ENCODE measurements at regions not wholly inside any gene's neighbourhood (a gene's known extent, or its start where the extent isn't known, plus 50 kb on each side); places are given as distances from the start of the nearest gene placed in this dataset.
A peak's percentile ranks its signal among the peaks of the same experiment; 100 is the strongest.

DNA sequence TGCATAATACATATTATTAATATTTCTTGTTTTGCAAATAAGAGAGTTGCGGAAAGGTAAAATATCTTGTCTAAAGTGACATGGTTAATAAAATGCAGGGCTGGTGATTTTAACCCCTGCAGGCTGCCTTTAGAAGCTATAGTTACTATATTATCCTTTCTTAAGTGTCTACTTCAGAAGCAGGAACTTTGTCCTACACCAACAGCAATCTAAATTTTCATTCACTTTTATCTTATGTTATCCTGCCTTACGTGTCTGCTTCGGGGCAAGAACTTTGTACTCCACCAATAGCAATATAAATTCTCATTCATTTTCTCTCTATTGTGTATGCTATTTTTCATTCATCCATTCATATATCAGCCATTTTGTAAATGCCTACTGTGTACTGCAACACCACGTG is 719.5 kb downstream of the TLR4 start:
- ATAC-seq = no peak
- intact Hi-C loops (cut with micrococcal nuclease) = no loop called here

DNA sequence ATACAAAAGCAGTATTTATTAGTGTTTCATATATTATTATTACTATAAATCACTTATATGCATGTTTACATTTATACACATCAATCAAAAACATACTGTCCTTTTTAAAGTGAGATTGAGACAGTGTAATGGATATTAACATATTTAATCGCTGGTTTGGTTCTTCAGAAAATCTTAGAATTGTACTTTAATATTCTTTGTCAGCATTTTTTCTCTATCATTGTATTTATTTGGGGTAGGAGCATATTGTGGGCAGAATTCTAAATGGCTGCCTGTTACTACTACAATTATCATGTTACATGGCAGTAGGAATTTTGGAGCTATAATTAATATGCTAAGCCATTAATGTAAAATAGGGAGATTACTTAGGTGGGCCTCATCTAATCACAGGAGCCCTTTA is 722.6 kb downstream of the TLR4 start:
- DNase-seq = no peak
- no peak for ATAC-seq
- intact Hi-C loops (cut with micrococcal nuclease) = no loop called here

More for the DNA sequence above, 719.5 kb downstream of the TLR4 start:
- DNase-seq = no peak

DNA sequence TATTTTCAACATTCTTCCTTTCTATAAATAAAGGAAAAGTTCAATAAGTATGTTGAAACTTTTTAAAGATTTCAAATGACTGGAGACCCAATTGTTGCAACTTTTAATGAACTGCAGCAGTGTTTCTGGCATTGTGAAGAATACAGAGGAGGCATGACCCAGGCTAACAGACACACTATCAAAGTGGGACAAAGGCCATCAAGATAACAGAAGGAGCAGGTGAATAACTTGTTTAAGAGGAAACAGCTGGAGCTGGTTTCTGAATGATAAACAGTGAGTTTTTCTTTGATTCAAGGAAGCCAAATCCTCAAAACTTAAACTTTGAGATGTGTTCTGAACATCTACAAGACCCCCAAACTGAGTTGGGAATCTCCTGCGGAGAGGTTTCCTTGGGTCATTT is 734.6 kb downstream of the TLR4 start:
- intact Hi-C loops (cut with micrococcal nuclease) = no loop called here
- DNase-seq = no peak
- no peak for ATAC-seq

DNA sequence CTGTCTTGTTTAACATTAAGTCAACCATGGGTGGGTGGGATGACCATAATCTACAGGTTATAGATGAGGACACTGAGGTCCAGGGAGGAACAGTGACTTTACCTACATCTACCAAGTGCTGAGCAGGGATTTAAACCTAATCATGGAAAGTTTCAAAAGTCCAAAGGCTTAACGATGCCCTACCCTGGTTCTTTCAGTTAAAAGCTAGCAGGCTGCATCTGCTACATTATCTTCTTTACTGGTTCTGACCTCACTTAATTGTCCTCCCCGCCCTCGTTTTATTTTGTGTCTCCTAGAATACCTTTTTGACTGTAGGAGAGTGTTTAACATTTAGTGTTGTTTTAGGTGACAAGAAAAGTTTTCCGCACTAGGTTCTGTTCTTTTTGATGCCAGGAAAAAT is 735.2 kb downstream of the TLR4 start:
- DNase-seq (no peak), ATAC-seq (no peak)
- intact Hi-C loops (cut with micrococcal nuclease) = no loop called here

DNA sequence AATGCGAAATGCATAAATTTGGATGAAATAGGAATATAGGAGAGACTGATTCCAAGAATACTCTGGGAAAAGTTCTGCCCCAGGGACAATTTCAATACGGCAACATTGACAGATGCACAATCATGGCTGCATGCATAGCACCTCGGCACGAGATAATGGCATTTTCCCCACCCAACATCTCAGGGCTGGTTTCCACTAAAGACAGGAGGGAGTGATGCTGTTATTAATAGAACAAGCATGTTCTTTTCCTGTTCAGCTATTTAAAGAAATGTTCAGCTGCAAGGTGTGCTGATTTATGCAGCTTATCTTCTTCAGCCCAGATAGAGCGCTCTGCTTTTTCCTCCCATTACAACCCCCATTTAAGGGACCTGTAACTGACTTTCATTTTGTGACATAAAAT is 740.2 kb downstream of the TLR4 start:
- intact Hi-C loops (cut with micrococcal nuclease) = no loop called here
- ATAC-seq = peak; percentile 63
- no peak for DNase-seq

DNA sequence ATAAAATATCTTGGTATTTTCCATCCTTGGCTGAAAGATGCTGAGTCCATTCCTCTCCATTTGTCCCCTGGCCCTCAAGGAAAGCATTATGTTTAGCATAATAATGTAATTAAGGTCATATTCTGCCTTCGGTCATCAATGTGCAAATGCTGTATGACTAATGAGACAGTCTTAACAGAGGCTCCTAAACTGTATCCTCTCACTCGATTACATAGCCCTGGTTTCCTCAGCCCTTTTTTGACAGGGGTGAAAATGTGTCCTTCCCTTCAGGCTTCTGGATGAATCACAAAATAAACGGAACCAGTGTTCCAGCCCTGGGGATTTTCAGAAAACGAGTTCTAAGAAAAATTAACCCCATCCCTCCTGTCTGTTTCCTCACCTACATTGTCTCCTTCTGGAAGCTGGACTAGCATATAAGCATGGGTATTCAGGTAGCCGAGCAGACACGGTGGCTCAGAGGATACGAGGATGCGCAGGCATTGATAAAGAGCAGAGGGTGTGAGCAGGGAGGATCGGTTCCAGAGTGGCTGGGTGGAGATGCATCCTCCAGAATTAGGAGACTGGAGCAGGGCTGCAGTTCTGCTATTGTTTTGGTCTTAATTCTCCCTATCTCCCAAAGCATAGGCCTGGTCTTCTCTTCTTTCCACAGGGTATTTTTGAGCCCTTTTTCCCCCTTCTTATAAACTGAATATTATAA is 742.9 kb downstream of the TLR4 start:
- intact Hi-C loops (cut with micrococcal nuclease) = no loop called here
- ATAC-seq = no peak
- DNase-seq = no peak

DNA sequence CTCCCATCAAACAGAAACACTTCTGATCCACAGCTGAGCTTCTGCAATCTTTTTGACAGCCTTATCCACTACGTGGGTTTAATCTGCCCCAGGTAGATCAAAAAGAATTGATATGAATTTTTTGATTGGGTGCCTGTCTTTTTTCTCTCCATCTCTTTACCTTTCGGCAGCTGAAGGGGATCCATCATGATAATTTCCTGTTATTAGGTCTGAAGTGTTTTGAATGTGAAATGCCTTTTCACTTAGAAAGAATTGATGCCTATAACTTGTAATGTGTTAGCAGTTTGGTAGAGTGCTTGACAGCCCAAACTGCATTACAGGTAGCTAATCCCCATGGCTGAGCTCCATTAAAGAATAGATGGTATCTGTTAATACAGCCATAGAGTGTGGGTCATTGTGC is 745.4 kb downstream of the TLR4 start:
- ATAC-seq (no peak), DNase-seq (no peak)
- intact Hi-C loops (cut with micrococcal nuclease) = no loop called here

DNA sequence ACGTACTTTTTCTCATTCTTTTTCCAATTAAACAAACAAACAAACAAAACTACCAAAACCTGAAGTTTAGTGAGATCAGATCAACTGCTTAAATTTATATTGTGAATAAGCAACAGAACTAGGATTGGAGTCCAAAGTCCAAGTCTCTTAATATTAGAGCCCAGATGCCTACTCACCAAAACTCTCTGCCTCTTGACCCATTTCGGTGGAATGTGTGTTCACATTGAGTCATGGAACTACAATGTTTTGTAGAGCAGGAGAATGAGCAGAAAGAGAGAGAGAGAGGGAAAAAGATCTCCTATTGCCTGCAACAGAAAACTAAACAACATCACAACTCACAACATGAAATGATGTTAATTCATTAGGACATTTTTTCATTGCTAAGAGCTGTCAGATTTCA is 751.1 kb downstream of the TLR4 start:
- no peak for ATAC-seq
- no peak for DNase-seq
- intact Hi-C loops (cut with micrococcal nuclease) = no loop called here

DNA sequence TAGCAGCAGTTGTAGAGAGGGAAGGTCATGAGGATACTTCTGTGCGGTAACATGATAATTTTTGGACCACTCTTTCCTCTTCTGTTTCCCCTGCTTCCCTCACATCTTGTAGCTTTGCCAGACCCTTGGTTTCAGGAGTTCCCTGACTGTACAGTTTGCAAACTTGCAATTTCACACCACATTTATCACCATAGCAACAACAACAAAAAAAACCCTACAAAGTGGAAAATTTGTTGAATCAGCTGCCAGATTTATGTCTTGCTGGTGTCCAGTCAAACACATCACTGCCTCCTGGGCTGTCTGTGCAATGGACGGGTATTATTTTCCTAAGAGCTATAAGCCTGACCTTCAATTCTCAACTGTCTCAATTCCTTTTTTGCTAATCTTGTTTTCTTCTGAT is 751.6 kb downstream of the TLR4 start:
- DNase-seq = no peak
- intact Hi-C loops (cut with micrococcal nuclease) = no loop called here
- no peak for ATAC-seq

DNA sequence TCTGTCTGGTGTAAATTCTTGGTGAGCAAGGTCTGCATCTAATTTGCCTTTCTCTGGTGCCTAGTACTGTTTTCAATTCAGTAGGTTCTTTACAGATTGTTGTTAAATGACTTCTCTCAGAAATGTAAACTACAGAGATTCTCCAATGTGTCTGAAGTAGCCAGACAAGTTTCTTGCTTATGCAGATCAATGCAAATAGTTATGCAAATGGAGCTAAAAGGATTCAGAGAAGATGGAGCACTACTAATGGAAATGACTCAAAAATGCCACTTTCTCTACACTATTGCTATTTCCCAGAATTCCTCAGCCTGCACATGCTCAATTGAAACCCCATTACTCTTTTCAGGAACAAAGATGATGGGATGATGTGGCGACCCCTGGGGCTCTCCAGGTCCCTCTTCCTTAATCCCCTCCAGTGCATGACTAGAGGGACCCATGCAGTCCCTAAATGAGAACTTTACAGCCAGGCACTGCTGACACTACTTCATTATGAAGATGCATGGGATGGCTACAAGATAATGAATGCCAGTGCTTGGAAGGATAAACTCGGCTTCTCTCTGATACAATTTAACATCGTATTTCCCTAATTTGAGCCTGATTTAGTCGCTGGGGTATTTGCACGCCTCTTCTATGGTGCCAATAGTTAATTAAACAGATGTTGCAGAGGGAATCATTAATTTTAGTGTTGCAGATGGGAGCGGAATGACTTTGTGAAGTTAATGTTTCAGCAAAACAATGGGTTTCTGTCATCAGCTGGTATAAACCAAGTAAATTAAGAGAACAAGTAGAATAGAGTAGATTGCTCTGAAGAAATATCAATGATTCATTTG is 753.2 kb downstream of the TLR4 start:
- DNase-seq (no peak), ATAC-seq (no peak)
- intact Hi-C loops (cut with micrococcal nuclease) = no loop called here

DNA sequence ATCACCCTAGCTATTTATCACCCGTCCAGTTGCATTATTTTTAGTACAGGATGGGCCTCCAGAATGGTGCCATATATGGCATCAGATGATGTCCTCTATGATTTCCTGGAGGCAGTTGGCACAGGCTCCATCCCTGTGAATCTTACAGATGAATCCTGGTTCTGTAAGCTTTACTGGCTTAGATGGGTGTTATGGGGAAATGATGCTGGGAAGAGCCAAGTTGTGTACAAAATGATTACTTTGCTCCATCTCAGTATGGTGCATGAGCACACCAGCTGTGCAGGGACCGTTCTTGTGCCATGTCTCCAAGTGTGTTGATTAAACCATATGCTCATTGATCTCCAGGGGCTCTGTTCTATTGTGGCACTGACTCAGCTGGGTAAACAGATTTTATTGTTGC is 755.7 kb downstream of the TLR4 start:
- intact Hi-C loops (cut with micrococcal nuclease) = no loop called here
- ATAC-seq = peak; percentile 70

DNA sequence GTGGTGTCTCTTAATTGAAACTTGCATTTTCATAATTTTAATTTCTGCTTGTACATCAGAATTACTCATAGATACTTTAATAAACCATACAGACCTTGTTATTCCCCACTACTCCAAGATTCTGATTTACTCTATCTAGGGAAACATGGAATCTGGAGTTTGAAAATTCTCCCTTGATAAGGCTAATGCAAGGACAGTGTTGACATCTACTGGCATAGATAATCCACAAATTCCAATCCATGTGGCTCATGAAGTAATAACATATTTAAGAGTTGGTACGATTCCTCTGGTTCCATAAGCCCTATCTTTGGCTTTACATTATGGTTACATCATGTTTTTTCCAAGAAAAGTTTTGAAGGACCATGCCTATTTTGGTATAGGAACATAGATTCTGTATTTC is 759.2 kb downstream of the TLR4 start:
- ATAC-seq = no peak
- intact Hi-C loops (cut with micrococcal nuclease) = no loop called here
- no peak for DNase-seq

More for the DNA sequence above, 755.7 kb downstream of the TLR4 start:
- no peak for DNase-seq

DNA sequence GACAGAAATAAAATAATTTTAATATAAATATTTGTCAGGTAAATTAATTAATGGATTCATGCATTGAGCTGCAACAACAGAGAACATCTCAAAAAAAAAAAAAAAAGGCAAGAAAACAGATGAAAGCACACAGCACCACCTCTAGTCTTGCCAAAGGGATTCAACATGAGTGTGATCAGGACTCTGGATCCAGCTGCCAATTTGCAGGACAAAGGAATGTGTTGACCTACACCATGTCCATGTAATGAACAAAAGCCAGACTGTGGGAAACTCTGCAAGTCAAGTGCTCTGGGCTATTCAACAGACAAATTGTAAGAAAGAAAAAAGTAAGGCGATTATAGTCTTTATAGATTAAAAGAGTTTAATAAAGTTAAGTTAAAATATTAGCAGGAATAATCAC is 769.3 kb downstream of the TLR4 start:
- intact Hi-C loops (cut with micrococcal nuclease) = no loop called here
- ATAC-seq = peak; percentile 51

DNA sequence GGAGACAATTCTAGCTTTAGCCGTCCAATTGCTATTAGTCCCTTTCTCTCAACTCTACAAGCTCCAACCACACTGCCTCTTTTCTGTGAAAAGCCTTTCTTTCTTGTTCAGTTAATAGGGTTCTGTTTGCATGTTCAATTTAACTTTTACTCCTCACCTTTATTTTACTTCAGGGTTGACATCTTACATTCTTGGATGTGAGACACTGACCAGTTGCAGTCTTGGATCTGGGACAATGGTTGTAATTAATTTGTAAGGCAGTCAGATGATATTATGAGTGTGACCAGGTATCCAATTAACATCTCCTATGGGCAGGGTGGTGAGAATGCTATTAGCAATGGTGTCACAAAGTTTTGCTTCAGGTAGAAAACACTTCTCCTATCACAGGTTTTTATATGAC is 774.5 kb downstream of the TLR4 start:
- intact Hi-C loops (cut with micrococcal nuclease) = no loop called here
- DNase-seq (no peak), ATAC-seq (no peak)

More for the DNA sequence above, 769.3 kb downstream of the TLR4 start:
- no peak for DNase-seq

DNA sequence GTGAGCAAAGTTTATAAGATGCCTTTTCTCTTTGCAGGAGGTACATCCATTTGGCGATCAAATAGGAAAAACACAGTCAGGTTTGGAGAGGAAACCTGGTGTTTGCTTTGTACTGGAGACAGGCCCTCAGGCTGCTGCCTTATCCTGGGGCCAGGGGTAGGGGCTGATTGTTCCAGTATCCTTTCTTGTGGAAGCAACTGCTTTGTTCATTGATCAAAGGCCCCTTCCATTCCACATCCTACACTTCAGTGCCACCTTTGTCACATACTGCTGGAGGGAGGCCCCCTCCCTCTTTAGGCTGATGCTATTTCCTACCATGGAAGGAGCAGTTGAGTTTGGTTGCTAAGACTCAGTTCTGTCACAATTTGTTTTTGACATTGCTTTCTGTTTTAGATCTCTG is 778.1 kb downstream of the TLR4 start:
- intact Hi-C loops (cut with micrococcal nuclease) = no loop called here
- ATAC-seq = no peak
- DNase-seq = no peak

DNA sequence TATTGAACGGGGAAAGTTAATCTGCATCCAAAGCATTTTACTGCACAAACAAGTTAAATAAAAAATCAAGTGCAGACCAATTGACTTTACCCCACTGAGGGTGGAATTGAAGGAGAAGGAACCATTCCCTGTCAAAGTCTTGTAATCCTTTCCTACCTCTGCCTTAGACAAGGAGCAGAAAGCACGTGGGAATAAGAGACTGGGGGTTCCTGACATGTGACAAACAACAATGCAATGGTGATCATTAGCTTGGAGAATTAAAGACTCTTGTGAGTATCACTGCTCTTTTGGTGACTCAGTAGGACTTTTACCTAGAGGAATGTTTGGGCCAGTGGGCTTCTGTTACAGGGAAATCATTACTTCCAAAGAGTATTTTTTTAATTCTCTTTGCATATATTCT is 779.5 kb downstream of the TLR4 start:
- no peak for DNase-seq
- intact Hi-C loops (cut with micrococcal nuclease) = no loop called here
- no peak for ATAC-seq

DNA sequence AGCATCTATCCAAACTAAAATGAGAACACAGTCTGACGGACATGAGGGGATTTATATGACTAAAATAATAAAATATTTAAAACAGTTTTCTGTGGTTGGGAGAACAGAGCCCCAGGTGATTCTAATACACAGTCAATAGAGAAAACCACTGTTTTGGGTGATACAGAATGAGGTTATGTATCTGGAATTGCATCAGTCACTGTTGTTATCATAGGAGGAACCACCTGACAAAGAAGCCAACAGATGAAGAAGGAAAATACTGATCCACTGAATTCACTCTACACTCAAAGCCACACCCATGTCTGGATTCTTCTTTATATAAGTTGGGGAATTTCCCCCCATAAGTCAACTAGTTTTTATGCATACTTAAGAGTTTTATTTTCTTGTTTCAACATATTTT is 799.0 kb downstream of the TLR4 start:
- DNase-seq (no peak), ATAC-seq (no peak)
- intact Hi-C loops (cut with micrococcal nuclease) = no loop called here

DNA sequence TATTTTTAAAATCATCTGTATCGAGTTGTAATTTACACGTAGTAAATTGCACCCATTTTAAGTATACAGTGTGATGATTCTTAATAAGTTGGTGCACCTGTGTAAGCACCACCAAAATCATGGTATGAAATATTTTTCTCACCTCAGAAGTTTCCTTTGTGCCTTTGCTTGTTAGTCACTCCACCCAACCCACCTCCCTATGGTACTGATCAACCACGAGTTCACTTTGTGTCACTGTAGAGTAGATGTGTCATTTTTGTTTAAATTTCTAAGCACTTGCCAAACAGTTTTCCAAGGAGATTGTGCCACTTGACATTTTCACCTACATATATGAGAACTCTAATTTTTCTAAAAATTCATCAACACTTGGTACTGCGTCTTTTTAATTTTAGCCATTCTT is 806.5 kb downstream of the TLR4 start:
- intact Hi-C loops (cut with micrococcal nuclease) = no loop called here
- no peak for ATAC-seq
- no peak for DNase-seq

DNA sequence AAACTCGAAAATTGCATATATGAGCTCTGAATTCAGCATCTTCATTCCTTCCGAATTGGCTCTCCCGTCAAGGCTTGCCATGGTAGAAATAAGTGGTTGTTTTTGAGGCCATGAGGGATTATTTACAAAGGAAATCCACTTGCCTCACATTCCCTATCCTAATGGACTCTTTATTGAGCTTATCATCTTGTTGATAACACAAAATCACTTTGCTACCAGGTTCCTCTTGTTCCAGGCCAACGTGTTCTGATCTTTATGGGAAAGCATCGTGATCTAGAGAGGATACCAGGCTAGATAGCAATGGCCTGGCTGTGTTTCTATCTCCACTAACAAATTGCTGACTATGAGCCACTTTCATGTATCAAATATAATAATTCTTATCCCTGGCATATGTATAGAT is 811.7 kb downstream of the TLR4 start:
- intact Hi-C loops (cut with micrococcal nuclease) = no loop called here
- ATAC-seq (no peak), DNase-seq (no peak)

DNA sequence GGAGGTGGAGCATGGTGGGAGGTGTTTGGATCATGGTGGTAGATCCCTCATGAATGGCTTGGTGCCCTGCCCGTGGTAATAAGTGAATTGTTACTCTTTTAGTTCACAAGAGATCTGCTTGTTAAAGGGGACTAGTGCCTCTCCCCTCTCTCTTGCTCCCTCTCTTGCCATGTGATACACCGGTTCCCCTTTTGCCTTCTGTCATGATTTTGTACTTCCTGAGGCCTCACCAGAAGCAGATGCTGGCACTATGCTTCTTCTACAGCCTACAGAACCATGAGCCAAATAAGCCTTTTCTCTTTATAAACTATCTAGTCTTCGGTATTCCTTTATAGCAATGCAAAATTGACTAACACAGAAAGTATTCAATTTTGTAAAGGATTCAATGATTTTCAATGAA is 817.1 kb downstream of the TLR4 start:
- intact Hi-C loops (cut with micrococcal nuclease) = no loop called here

More for the DNA sequence above, 817.1 kb downstream of the TLR4 start:
- DNase-seq (no peak), ATAC-seq (no peak)
